Stomach (tissue), 8 donors: ENCODE measurements at regions not wholly inside any gene's neighbourhood (a gene's known extent, or its start where the extent isn't known, plus 50 kb on each side); places are given as distances from the start of the nearest gene placed in this dataset.
"Not testable (repeated sequence)": the region's sequence is repeated elsewhere in the genome, so short reads cannot be mapped to it uniquely, and the experiment has no call there.

Source experiments
- DNase-seq, 2 donors: peaks; one replicate each; pipeline versions ENCODE4 v3.0.0 to v3.0.0-alpha.2; 2013 to 2019
- H3K27ac ChIP-seq, 5 donors: fragments of 200-600 bp in 4 of 5; sonication (generic) in 4 of 5; one replicate each; pipeline ENCODE4 v1.5.1; 2013 to 2019; ENCODE audit warnings: mild to moderate bottlenecking in 1 of 5, moderate library complexity in 1 of 5
- H3K27me3 ChIP-seq, 3 donors: fragments of 200-600 bp; sonication (generic); one replicate each; pipeline ENCODE4 v1.5.1; 2017 to 2019; ENCODE audit warnings: mixed run types in 1 of 3
- H3K36me3 ChIP-seq, 4 donors: fragments of 200-600 bp; sonication (generic); 1 replicate in 3 of 4; 2 replicates in 1 of 4; pipeline ENCODE4 v1.5.1; 2016 to 2019
- H3K4me1 ChIP-seq, 4 donors: fragments of 200-600 bp; sonication (generic); one replicate each; pipeline ENCODE4 v1.5.1; 2016 to 2019
- H3K4me3 ChIP-seq, 4 donors: fragments of 200-600 bp; sonication (generic) in 3 of 4; one replicate each; pipeline ENCODE4 v1.5.1; 2016 to 2019; ENCODE audit warnings: mild to moderate bottlenecking in 1 of 4
- H3K9me3 ChIP-seq, 4 donors: fragments of 200-600 bp; sonication (generic); one replicate each; pipeline ENCODE4 v1.5.1; 2016 to 2019
- CTCF ChIP-seq, 7 experiments: fragments of 450-650 bp in 4 of 7; fragments of 200-600 bp in 3 of 7; sonication (generic) in 3 of 7; IDR thresholded peaks; one replicate each; pipeline ENCODE4 v1.5.1; 2016 to 2019; ENCODE audit warnings: antibody characterized with exemption in 7 of 7, control low read depth in 2 of 7, mild to moderate bottlenecking in 1 of 7
- EP300 ChIP-seq: sonication (generic); formaldehyde crosslinking; IDR thresholded peaks from one replicate; pipeline ENCODE4 v1.6.1; 2017; ENCODE audit warnings: antibody characterized with exemption
- POLR2A ChIP-seq, 4 donors: fragments of 450-650 bp; IDR thresholded peaks; one replicate each; pipeline ENCODE4 v1.6.1; 2016; ENCODE audit warnings: antibody characterized with exemption in 4 of 4, control low read depth in 2 of 4, mild to moderate bottlenecking in 1 of 4, moderate library complexity in 1 of 4
- POLR2AphosphoS5 ChIP-seq, 3 donors: sonication (generic); formaldehyde crosslinking; IDR thresholded peaks; one replicate each; pipeline ENCODE4 v1.6.1; 2016; ENCODE audit warnings: antibody characterized with exemption in 3 of 3
- WGBS, 5 donors: extraction: QIAGEN DNeasy Blood & Tissue Kit in 3 of 5; methylation state at CpG; one replicate each; pipeline versions ENCODE4 v1.1.5 to v1.1.7; 2013 to 2018; 5-methylcytosine and 5-hydroxymethylcytosine counted together
- intact Hi-C: fragments of 100-400 bp; cut with DNase I; formaldehyde crosslinking; loops from one replicate; pipeline ENCODE4 v1.15.1; 2023; ENCODE audit warnings: low total_unique reads
- donor health status: healthy with polysubstance abuse.
- donor health status: Bipolar disorder and iron deficiency.
- donor health status: healthy.

GRCh38 chr5:44949687-44950086, 140.9 kb downstream of the MRPS30 start:
- no peak overlapping the region for H3K27ac ChIP-seq
- H3K4me1 ChIP-seq: no peaks in the 10 kb centered on the region
- H3K9me3 ChIP-seq: no peaks in the 10 kb centered on the region
- no peaks in the 10 kb centered on the region for H3K36me3 ChIP-seq
- no peak for DNase-seq
- intact Hi-C loops: no loop called here
- 83 to 94% (median 92%) methylated on average over 4 of the region's 4 CpGs for WGBS, 5 donors
- H3K4me3 ChIP-seq: no peak overlapping the region
- no peaks in the 10 kb centered on the region for H3K27me3 ChIP-seq
- TF ChIP-seq CTCF (IDR thresholded peaks at IDR 0.05): no peak
- no peak for TF ChIP-seq POLR2AphosphoS5 (IDR thresholded peaks at IDR 0.05)
- TF ChIP-seq EP300: no peak
- no peak for TF ChIP-seq POLR2A (IDR thresholded peaks at IDR 0.05)

GRCh38 chr5:44951371-44951770, 142.6 kb downstream of the MRPS30 start:
- no peaks in the 10 kb centered on the region for H3K36me3 ChIP-seq
- H3K4me3 ChIP-seq: no peak overlapping the region
- intact Hi-C loops: no loop called here
- H3K27me3 ChIP-seq: no peaks in the 10 kb centered on the region
- WGBS, 5 donors: 66 to 90% (median 83%) methylated on average over 3 of the region's 3 CpGs
- no peak for TF ChIP-seq POLR2AphosphoS5 (IDR thresholded peaks at IDR 0.05)
- no peak for TF ChIP-seq POLR2A (IDR thresholded peaks at IDR 0.05)
- TF ChIP-seq CTCF (IDR thresholded peaks at IDR 0.05): no peak
- TF ChIP-seq EP300: no peak
- no peaks in the 10 kb centered on the region for H3K4me1 ChIP-seq
- no peak overlapping the region for H3K27ac ChIP-seq
- no peaks in the 10 kb centered on the region for H3K9me3 ChIP-seq
- DNase-seq: no peak

GRCh38 chr5:44952376-44952775, 143.6 kb downstream of the MRPS30 start:
- H3K4me1 ChIP-seq: no peaks in the 10 kb centered on the region
- no peak overlapping the region for H3K27ac ChIP-seq
- H3K9me3 ChIP-seq: no peaks in the 10 kb centered on the region
- no peaks in the 10 kb centered on the region for H3K36me3 ChIP-seq
- H3K4me3 ChIP-seq: no peak overlapping the region
- DNase-seq: peak in 1 of 2 donors; percentile 36
- no peaks in the 10 kb centered on the region for H3K27me3 ChIP-seq
- intact Hi-C loops: no loop called here
- WGBS, 5 donors: 4 to 30% (median 13%) methylated on average over 1 of the region's 1 CpG
- TF ChIP-seq POLR2A (IDR thresholded peaks at IDR 0.05): no peak
- TF ChIP-seq CTCF (IDR thresholded peaks at IDR 0.05): peak in 2 of 7 experiments; percentile 18 to 20

GRCh38 chr5:44953078-44953477, 144.3 kb downstream of the MRPS30 start:
- Histone ChIP-seq H3K9me3 (no peaks in the 10 kb centered on the region), H3K4me1 (no peaks in the 10 kb centered on the region), H3K27me3 (no peaks in the 10 kb centered on the region), H3K36me3 (no peaks in the 10 kb centered on the region), H3K27ac (no peak overlapping the region), H3K4me3 (no peak overlapping the region)
- intact Hi-C loops: no loop called here
- DNase-seq: peak in 1 of 2 donors; percentile 12
- TF ChIP-seq EP300 (no peak), CTCF (IDR thresholded peaks at IDR 0.05) (no peak), POLR2A (IDR thresholded peaks at IDR 0.05) (no peak), POLR2AphosphoS5 (IDR thresholded peaks at IDR 0.05) (no peak)
- WGBS, 5 donors: 64 to 70% (median 68%) methylated on average over 2 of the region's 2 CpGs

- H3K36me3 ChIP-seq, H3K27me3 ChIP-seq, H3K27ac ChIP-seq, DNase-seq, intact Hi-C loops, H3K4me1 ChIP-seq, H3K4me3 ChIP-seq: not testable (repeated sequence)
- peaks cover 0 to 10% (median 3%) of the 10 kb centered on the region in 4 donors for H3K9me3 ChIP-seq
- WGBS, 5 donors: 82 to 87% (median 86%) methylated on average over 6 of the region's 6 CpGs
These were observed 150.3 kb downstream of the MRPS30 start for GRCh38 chr5:44958943-44959454.
